GM23338 (cell line): ENCODE measurements at regions not wholly inside any gene's neighbourhood (a gene's known extent, or its start where the extent isn't known, plus 50 kb on each side); places are given as distances from the start of the nearest gene placed in this dataset.

Experiments
- CREB1 ChIP-seq: fragments of 250-450 bp; sonication (Bioruptor Pico); IDR thresholded peaks from 2 replicates; pipeline ENCODE4 v1.5.0; 2020; ENCODE audit warnings: low read depth, mild to moderate bottlenecking, moderate library complexity
- EZH2 ChIP-seq: fragments of 200-600 bp; sonication (generic); IDR thresholded peaks from one replicate; pipeline ENCODE4 v1.8.0; 2017; ENCODE audit warnings: antibody characterized with exemption, mild to moderate bottlenecking, low read depth; ENCODE audit not compliant: unreplicated experiment
- EZH2phosphoT487 ChIP-seq: fragments of 200-600 bp; sonication (generic); IDR thresholded peaks from one replicate; pipeline ENCODE4 v1.8.1; 2018; ENCODE audit warnings: antibody characterized with exemption; ENCODE audit not compliant: unreplicated experiment
- JUNB ChIP-seq: IDR thresholded peaks from one replicate; pipeline ENCODE4 v1.6.1; 2016; ENCODE audit warnings: antibody characterized with exemption; ENCODE audit not compliant: unreplicated experiment
- POLR2AphosphoS5 ChIP-seq: IDR thresholded peaks from 2 replicates; pipeline ENCODE4 v1.6.1; 2016; ENCODE audit warnings: antibody characterized with exemption, low read depth
- STAT1 ChIP-seq: IDR thresholded peaks from one replicate; pipeline ENCODE4 v1.6.1; 2016; ENCODE audit warnings: antibody characterized with exemption; ENCODE audit not compliant: unreplicated experiment
- ZNF114 ChIP-seq: fragments of 250-450 bp; sonication (Bioruptor Pico); IDR thresholded peaks from 2 replicates; pipeline ENCODE4 v1.5.0; 2020; ENCODE audit warnings: mild to moderate bottlenecking, moderate library complexity
- TF ChIP-seq, protein P1 (sequence below), 2 experiments: fragments of 200-600 bp in 1 of 2; sonication (generic) in 1 of 2; conservative IDR thresholded peaks; 2 replicates each; pipeline versions ENCODE4 v1.5.1 to v1.6.1; 2016 to 2017; ENCODE audit warnings: antibody characterized with exemption in 2 of 2, low read depth in 2 of 2, mild to moderate bottlenecking in 2 of 2, moderate library complexity in 1 of 2
- TF ChIP-seq, protein P2 (sequence below): IDR thresholded peaks from one replicate; pipeline ENCODE4 v1.6.1; 2018; ENCODE audit warnings: antibody characterized with exemption; ENCODE audit not compliant: unreplicated experiment

DNA sequence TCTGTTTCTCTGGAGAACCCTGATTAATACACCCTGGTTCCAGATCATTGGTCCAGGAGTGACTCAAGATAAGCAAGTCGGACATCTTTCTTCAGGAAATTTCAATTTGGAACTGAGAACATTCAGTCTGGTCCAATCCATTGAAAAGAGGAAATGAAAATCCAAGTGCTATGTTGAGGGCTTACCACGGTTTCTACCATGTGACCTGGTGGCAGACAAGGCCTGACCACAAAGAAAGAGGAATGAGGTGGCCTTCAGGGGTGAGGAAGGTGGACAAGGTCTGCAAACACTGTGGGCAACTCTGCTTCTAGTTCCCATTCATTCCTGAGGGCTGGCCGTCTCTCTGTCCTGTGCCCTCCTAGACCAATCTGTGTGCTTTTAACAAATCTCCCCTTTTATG lies 149.2 kb upstream of the GHITM start:
- TF ChIP-seq, protein P1, sequence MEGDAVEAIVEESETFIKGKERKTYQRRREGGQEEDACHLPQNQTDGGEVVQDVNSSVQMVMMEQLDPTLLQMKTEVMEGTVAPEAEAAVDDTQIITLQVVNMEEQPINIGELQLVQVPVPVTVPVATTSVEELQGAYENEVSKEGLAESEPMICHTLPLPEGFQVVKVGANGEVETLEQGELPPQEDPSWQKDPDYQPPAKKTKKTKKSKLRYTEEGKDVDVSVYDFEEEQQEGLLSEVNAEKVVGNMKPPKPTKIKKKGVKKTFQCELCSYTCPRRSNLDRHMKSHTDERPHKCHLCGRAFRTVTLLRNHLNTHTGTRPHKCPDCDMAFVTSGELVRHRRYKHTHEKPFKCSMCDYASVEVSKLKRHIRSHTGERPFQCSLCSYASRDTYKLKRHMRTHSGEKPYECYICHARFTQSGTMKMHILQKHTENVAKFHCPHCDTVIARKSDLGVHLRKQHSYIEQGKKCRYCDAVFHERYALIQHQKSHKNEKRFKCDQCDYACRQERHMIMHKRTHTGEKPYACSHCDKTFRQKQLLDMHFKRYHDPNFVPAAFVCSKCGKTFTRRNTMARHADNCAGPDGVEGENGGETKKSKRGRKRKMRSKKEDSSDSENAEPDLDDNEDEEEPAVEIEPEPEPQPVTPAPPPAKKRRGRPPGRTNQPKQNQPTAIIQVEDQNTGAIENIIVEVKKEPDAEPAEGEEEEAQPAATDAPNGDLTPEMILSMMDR (conservative IDR thresholded peaks at IDR 0.05; ENCODE audit: low read depth in 2 of 2): no peak
- TF ChIP-seq CREB1 (CRISPR knock-in tag) (no peak), POLR2AphosphoS5 (no peak), EZH2 (no peak), JUNB (no peak), EZH2phosphoT487 (no peak), ZNF114 (CRISPR knock-in tag) (no peak), STAT1 (no peak)
- TF ChIP-seq, protein P2, sequence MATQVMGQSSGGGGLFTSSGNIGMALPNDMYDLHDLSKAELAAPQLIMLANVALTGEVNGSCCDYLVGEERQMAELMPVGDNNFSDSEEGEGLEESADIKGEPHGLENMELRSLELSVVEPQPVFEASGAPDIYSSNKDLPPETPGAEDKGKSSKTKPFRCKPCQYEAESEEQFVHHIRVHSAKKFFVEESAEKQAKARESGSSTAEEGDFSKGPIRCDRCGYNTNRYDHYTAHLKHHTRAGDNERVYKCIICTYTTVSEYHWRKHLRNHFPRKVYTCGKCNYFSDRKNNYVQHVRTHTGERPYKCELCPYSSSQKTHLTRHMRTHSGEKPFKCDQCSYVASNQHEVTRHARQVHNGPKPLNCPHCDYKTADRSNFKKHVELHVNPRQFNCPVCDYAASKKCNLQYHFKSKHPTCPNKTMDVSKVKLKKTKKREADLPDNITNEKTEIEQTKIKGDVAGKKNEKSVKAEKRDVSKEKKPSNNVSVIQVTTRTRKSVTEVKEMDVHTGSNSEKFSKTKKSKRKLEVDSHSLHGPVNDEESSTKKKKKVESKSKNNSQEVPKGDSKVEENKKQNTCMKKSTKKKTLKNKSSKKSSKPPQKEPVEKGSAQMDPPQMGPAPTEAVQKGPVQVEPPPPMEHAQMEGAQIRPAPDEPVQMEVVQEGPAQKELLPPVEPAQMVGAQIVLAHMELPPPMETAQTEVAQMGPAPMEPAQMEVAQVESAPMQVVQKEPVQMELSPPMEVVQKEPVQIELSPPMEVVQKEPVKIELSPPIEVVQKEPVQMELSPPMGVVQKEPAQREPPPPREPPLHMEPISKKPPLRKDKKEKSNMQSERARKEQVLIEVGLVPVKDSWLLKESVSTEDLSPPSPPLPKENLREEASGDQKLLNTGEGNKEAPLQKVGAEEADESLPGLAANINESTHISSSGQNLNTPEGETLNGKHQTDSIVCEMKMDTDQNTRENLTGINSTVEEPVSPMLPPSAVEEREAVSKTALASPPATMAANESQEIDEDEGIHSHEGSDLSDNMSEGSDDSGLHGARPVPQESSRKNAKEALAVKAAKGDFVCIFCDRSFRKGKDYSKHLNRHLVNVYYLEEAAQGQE: no peak
